ENCODE measurements at regions not wholly inside any gene's neighbourhood (a gene's known extent, or its start where the extent isn't known, plus 50 kb on each side); places are given as distances from the start of the nearest gene placed in this dataset.

- H3K27me3 ChIP-seq (ENCODE audit: control insufficient read depth, insufficient read depth, low read length), result no peaks in the 10 kb centered on the region
- no peaks in the 10 kb centered on the region for H3K4me1 ChIP-seq (ENCODE audit: control insufficient read depth, insufficient read depth, low read length)
- H3K36me3 ChIP-seq (ENCODE audit: control insufficient read depth, insufficient read depth, low read length), result no peaks in the 10 kb centered on the region
- no CpG with 5 or more reads among the region's 1 CpG for WGBS (ENCODE audit: insufficient coverage, insufficient read length)
- H3K4me3 ChIP-seq (ENCODE audit: low read length), result no peak overlapping the region
- H3K9me3 ChIP-seq (ENCODE audit: control insufficient read depth, insufficient read depth, low read length), result no peaks in the 10 kb centered on the region
- no peak for DNase-seq (ENCODE audit: low read depth, low spot score)
- H3K27ac ChIP-seq (ENCODE audit: low read length), result no peak overlapping the region
These were observed 118.1 kb upstream of the NAMPT start for GRCh38 chr7:106402898-106403297.

GRCh38 chr7:106400923-106401322 lies 116.1 kb upstream of the NAMPT start:
- Histone ChIP-seq H3K27me3 (ENCODE audit: control insufficient read depth, insufficient read depth, low read length) (no peaks in the 10 kb centered on the region), H3K36me3 (ENCODE audit: control insufficient read depth, insufficient read depth, low read length) (no peaks in the 10 kb centered on the region), H3K4me1 (ENCODE audit: control insufficient read depth, insufficient read depth, low read length) (no peaks in the 10 kb centered on the region), H3K27ac (ENCODE audit: low read length) (no peak overlapping the region), H3K4me3 (ENCODE audit: low read length) (no peak overlapping the region), H3K9me3 (ENCODE audit: control insufficient read depth, insufficient read depth, low read length) (no peaks in the 10 kb centered on the region)
- no CpG with 5 or more reads among the region's 3 CpGs for WGBS (ENCODE audit: insufficient coverage, insufficient read length)
- no peak for DNase-seq (ENCODE audit: low read depth, low spot score)

- Histone ChIP-seq H3K4me3 (ENCODE audit: low read length) (no peak overlapping the region), H3K27me3 (ENCODE audit: control insufficient read depth, insufficient read depth, low read length) (no peaks in the 10 kb centered on the region), H3K27ac (ENCODE audit: low read length) (no peak overlapping the region), H3K36me3 (ENCODE audit: control insufficient read depth, insufficient read depth, low read length) (no peaks in the 10 kb centered on the region), H3K9me3 (ENCODE audit: control insufficient read depth, insufficient read depth, low read length) (no peaks in the 10 kb centered on the region), H3K4me1 (ENCODE audit: control insufficient read depth, insufficient read depth, low read length) (no peaks in the 10 kb centered on the region)
- DNase-seq (ENCODE audit: low read depth, low spot score), result no peak
These were observed 114.0 kb upstream of the NAMPT start for GRCh38 chr7:106398786-106399185.

DNA sequence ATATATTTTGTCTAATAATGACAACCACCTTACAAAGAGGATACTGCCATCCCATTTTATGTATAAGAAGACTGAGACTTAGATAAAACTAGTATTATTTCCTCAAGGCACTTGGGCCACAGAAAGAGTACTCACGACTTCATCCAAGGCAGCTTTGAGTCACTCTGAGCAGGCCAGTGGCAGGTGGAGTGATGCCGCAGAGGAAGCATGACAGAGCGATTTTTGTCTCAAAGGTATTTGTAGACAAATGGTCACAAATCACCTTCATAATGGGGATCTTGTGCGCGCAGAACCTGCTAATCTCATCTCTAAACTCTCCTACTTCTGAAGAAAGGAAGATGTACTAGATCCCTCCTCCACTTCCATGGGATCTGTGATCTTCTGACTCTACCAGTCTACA lies 113.2 kb upstream of the NAMPT start:
- no peaks in the 10 kb centered on the region for H3K4me1 ChIP-seq (ENCODE audit: control insufficient read depth, insufficient read depth, low read length)
- no peaks in the 10 kb centered on the region for H3K36me3 ChIP-seq (ENCODE audit: control insufficient read depth, insufficient read depth, low read length)
- no CpG with 5 or more reads among the region's 5 CpGs for WGBS (ENCODE audit: insufficient coverage, insufficient read length)
- H3K9me3 ChIP-seq (ENCODE audit: control insufficient read depth, insufficient read depth, low read length), result no peaks in the 10 kb centered on the region
- no peaks in the 10 kb centered on the region for H3K27me3 ChIP-seq (ENCODE audit: control insufficient read depth, insufficient read depth, low read length)
- no peak for DNase-seq (ENCODE audit: low read depth, low spot score)
- H3K4me3 ChIP-seq (ENCODE audit: low read length), result no peak overlapping the region
- no peak overlapping the region for H3K27ac ChIP-seq (ENCODE audit: low read length)

- H3K27me3 ChIP-seq (ENCODE audit: control insufficient read depth, insufficient read depth, low read length), result no peaks in the 10 kb centered on the region
- H3K36me3 ChIP-seq (ENCODE audit: control insufficient read depth, insufficient read depth, low read length), result no peaks in the 10 kb centered on the region
- H3K4me1 ChIP-seq (ENCODE audit: control insufficient read depth, insufficient read depth, low read length), result no peaks in the 10 kb centered on the region
- no peak overlapping the region for H3K27ac ChIP-seq (ENCODE audit: low read length)
- H3K9me3 ChIP-seq (ENCODE audit: control insufficient read depth, insufficient read depth, low read length), result no peaks in the 10 kb centered on the region
- DNase-seq (ENCODE audit: low read depth, low spot score), result no peak
- H3K4me3 ChIP-seq (ENCODE audit: low read length), result no peak overlapping the region
These were observed 109.7 kb upstream of the NAMPT start for GRCh38 chr7:106394526-106394925.

GRCh38 chr7:106393564-106394251 lies 108.9 kb upstream of the NAMPT start:
- DNase-seq (ENCODE audit: low read depth, low spot score), result no peak
- no peak overlapping the region for H3K27ac ChIP-seq (ENCODE audit: low read length)
- no peaks in the 10 kb centered on the region for H3K9me3 ChIP-seq (ENCODE audit: control insufficient read depth, insufficient read depth, low read length)
- H3K4me1 ChIP-seq (ENCODE audit: control insufficient read depth, insufficient read depth, low read length), result no peaks in the 10 kb centered on the region
- no CpG with 5 or more reads among the region's 6 CpGs for WGBS (ENCODE audit: insufficient coverage, insufficient read length)
- no peaks in the 10 kb centered on the region for H3K36me3 ChIP-seq (ENCODE audit: control insufficient read depth, insufficient read depth, low read length)
- no peak overlapping the region for H3K4me3 ChIP-seq (ENCODE audit: low read length)
- no peaks in the 10 kb centered on the region for H3K27me3 ChIP-seq (ENCODE audit: control insufficient read depth, insufficient read depth, low read length)

DNA sequence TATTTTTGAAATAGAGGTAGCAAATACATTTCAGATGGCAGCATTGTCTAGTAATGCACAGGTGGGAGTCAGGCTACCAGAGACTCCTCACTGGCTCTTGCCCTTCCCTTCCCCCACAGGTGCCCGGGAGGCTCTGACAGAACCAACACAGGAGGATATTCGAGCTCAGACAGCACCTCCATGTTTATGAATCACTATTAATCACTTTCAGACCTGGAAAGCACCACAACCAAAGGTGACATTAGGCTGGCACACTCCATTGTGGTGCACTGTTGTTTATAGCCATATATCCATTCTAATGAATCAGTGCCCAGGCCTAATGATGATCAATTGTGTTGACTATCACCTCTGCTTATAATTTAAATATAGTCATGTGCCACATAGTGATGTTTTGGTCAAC lies 107.8 kb upstream of the NAMPT start:
- Histone ChIP-seq H3K4me1 (ENCODE audit: control insufficient read depth, insufficient read depth, low read length) (no peaks in the 10 kb centered on the region), H3K27me3 (ENCODE audit: control insufficient read depth, insufficient read depth, low read length) (no peaks in the 10 kb centered on the region), H3K4me3 (ENCODE audit: low read length) (no peak overlapping the region), H3K9me3 (ENCODE audit: control insufficient read depth, insufficient read depth, low read length) (no peaks in the 10 kb centered on the region), H3K36me3 (ENCODE audit: control insufficient read depth, insufficient read depth, low read length) (no peaks in the 10 kb centered on the region), H3K27ac (ENCODE audit: low read length) (no peak overlapping the region)
- no CpG with 5 or more reads among the region's 2 CpGs for WGBS (ENCODE audit: insufficient coverage, insufficient read length)
- no peak for DNase-seq (ENCODE audit: low read depth, low spot score)

DNA sequence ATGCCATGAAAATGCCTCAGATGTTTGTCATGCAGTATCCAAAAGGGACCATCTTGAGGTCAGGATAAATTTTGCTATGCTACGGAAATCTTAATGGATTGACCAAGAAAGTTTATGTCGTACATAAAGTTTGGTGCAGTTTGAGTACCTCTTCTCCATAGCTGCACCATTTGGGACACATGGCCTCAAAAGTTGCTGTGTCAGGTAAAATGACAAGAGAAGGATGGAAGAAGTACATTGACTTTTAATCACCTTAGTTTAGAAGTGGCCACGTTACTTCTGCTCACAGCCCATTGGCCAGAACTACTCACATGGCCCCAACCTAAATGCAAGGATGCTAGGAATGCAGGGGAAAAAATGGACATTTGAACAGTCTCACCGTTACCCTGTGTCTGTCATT lies 107.4 kb upstream of the NAMPT start:
- Histone ChIP-seq H3K9me3 (ENCODE audit: control insufficient read depth, insufficient read depth, low read length) (no peaks in the 10 kb centered on the region), H3K4me1 (ENCODE audit: control insufficient read depth, insufficient read depth, low read length) (no peaks in the 10 kb centered on the region), H3K27me3 (ENCODE audit: control insufficient read depth, insufficient read depth, low read length) (no peaks in the 10 kb centered on the region), H3K27ac (ENCODE audit: low read length) (no peak overlapping the region), H3K36me3 (ENCODE audit: control insufficient read depth, insufficient read depth, low read length) (no peaks in the 10 kb centered on the region), H3K4me3 (ENCODE audit: low read length) (no peak overlapping the region)
- WGBS (ENCODE audit: insufficient coverage, insufficient read length), result no CpG with 5 or more reads among the region's 4 CpGs
- no peak for DNase-seq (ENCODE audit: low read depth, low spot score)

DNA sequence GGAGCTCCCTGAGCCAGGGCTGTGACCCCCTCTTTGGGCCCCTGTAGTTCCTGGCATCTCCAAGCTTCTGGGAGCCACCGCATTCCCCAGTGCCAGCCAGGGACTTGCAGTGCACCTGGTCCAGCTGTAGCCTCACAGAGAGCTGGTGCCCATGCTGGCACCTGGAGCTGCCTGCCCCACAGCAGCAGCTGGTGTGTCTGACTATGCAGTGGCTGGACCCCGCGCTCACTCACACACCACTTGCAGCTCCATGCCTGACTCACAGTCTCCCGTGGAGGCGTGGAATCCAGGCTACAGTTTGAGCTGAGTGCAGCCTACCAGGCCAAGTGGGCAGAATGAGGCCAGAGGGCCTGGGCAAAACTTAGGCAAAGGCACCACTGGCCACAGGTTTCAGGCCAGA lies 102.2 kb upstream of the NAMPT start:
- DNase-seq (ENCODE audit: low read depth, low spot score), result no peak
- Histone ChIP-seq H3K4me1 (ENCODE audit: control insufficient read depth, insufficient read depth, low read length) (no peaks in the 10 kb centered on the region), H3K4me3 (ENCODE audit: low read length) (no peak overlapping the region), H3K36me3 (ENCODE audit: control insufficient read depth, insufficient read depth, low read length) (no peaks in the 10 kb centered on the region), H3K27me3 (ENCODE audit: control insufficient read depth, insufficient read depth, low read length) (no peaks in the 10 kb centered on the region), H3K27ac (ENCODE audit: low read length) (no peak overlapping the region), H3K9me3 (ENCODE audit: control insufficient read depth, insufficient read depth, low read length) (no peaks in the 10 kb centered on the region)
- WGBS (ENCODE audit: insufficient coverage, insufficient read length), result no CpG with 5 or more reads among the region's 5 CpGs

DNA sequence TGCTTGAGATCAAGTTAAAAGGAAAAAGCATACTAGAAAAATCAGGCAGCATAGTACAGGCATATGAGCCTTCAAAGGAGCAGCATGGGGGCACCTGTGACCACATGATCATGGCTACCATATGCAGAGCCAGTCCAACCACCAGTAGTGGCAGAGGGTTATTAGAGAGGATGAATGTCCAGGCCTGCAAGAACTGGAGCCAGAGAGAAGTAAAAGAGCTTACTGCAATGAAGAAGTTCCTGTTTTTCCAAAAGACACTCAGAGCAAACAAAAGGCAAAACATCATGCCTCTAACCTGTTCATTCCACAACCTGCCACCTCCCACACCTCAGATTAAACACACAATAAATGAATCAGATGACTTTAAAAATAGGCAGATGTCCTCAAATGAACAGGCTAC lies 99.6 kb upstream of the NAMPT start:
- H3K27me3 ChIP-seq (ENCODE audit: control insufficient read depth, insufficient read depth, low read length), result no peaks in the 10 kb centered on the region
- no peaks in the 10 kb centered on the region for H3K36me3 ChIP-seq (ENCODE audit: control insufficient read depth, insufficient read depth, low read length)
- no peaks in the 10 kb centered on the region for H3K4me1 ChIP-seq (ENCODE audit: control insufficient read depth, insufficient read depth, low read length)
- DNase-seq (ENCODE audit: low read depth, low spot score), result no peak
- no peak overlapping the region for H3K27ac ChIP-seq (ENCODE audit: low read length)
- H3K9me3 ChIP-seq (ENCODE audit: control insufficient read depth, insufficient read depth, low read length), result no peaks in the 10 kb centered on the region
- H3K4me3 ChIP-seq (ENCODE audit: low read length), result no peak overlapping the region

DNA sequence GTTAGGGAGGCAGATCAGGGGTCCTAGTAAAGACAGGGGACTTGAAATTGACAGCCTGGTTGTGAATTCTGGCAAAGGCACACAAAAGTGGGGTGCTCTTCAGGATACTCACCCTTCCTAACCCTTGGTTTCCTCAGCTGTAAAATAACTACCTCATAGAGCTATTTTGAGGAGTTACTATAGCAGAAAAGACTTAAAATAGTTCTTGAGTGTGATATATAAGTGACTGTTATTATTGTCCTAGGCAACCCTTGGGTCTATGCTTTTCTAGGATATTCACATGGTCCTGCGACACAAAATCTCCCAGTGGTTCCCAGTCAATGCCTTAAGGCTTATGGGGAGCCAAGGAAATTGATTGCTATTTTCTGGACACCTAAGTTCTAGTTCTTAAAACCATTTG lies 98.1 kb upstream of the NAMPT start:
- no CpG with 5 or more reads among the region's 1 CpG for WGBS (ENCODE audit: insufficient coverage, insufficient read length)
- Histone ChIP-seq H3K27ac (ENCODE audit: low read length) (no peak overlapping the region), H3K4me3 (ENCODE audit: low read length) (no peak overlapping the region), H3K4me1 (ENCODE audit: control insufficient read depth, insufficient read depth, low read length) (no peaks in the 10 kb centered on the region), H3K9me3 (ENCODE audit: control insufficient read depth, insufficient read depth, low read length) (no peaks in the 10 kb centered on the region), H3K27me3 (ENCODE audit: control insufficient read depth, insufficient read depth, low read length) (no peaks in the 10 kb centered on the region), H3K36me3 (ENCODE audit: control insufficient read depth, insufficient read depth, low read length) (no peaks in the 10 kb centered on the region)
- no peak for DNase-seq (ENCODE audit: low read depth, low spot score)

Measured in iPS DF 6.9 (cell line).